ENCODE measurements at regions not wholly inside any gene's neighbourhood (a gene's known extent, or its start where the extent isn't known, plus 50 kb on each side); places are given as distances from the start of the nearest gene placed in this dataset.

DNA sequence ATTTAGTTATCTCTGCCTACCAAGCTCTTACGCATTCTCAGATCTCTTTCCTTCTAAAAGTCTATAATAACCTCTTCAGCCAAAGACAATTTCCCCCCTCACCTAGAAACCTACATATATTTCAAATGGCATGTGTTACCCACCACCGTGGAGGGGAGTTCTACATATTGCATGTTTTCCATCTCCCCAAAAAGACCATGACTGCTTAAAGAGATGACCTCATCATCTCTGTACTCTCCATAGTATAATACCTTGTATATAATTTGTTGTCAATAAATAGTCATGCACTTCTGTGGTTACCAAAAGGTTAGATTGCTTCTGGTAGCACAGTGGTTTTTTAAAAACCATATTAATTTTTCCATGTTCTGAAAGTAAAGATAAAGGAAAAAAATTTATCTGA, 148.4 kb downstream of the TBX18 start:
- H3K4me3 ChIP-seq (replicated peaks in 1 of 2; ENCODE audit: low read depth in 2 of 2, low read length in 2 of 2): no peak overlapping the region
- TF ChIP-seq, protein P1, sequence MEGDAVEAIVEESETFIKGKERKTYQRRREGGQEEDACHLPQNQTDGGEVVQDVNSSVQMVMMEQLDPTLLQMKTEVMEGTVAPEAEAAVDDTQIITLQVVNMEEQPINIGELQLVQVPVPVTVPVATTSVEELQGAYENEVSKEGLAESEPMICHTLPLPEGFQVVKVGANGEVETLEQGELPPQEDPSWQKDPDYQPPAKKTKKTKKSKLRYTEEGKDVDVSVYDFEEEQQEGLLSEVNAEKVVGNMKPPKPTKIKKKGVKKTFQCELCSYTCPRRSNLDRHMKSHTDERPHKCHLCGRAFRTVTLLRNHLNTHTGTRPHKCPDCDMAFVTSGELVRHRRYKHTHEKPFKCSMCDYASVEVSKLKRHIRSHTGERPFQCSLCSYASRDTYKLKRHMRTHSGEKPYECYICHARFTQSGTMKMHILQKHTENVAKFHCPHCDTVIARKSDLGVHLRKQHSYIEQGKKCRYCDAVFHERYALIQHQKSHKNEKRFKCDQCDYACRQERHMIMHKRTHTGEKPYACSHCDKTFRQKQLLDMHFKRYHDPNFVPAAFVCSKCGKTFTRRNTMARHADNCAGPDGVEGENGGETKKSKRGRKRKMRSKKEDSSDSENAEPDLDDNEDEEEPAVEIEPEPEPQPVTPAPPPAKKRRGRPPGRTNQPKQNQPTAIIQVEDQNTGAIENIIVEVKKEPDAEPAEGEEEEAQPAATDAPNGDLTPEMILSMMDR (IDR thresholded peaks at IDR 0.05; ENCODE audit: low read depth, low read length): no peak
- DNase-seq (ENCODE audit: low read depth in 2 of 2): no peak

DNA sequence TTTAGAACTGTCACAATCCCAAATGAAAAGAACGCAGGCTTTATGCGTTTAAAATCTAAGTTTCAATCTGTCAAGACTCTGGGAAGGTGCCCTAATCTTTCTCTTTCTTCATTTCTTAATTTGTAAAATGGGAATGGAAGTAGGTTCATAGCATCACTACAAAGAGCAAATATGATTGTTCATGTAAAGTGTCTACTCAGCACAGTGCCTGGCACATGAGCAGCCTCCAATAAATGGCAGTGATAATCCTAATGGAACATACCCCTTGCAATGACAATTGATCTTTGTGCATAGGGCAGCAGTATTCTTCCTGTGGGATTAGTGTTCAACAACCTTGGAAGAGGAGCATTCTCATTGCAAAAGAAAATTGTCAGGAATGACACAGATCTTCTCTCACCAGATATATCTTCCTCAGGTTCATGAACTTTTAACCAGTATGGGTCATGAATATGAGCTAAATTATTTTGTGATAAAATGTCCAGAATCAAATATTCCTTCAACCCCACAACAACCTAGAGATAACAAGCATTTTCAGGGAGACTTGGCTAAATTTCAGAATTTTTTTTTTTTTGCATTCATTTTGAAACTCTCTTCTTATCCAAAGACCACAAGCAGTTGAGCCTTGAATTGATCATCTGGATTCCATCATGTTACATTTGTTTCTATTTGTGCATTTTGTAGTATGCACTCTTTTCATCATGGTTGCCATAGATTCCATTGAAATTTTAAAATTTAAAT, 149.1 kb downstream of the TBX18 start:
- peak in 1 of 2 donors; percentile 35 for DNase-seq (ENCODE audit: low read depth in 2 of 2)
- TF ChIP-seq, protein P1 (IDR thresholded peaks at IDR 0.05; ENCODE audit: low read depth, low read length): no peak
- H3K4me3 ChIP-seq (replicated peaks in 1 of 2; ENCODE audit: low read depth in 2 of 2, low read length in 2 of 2): no peak overlapping the region

DNA sequence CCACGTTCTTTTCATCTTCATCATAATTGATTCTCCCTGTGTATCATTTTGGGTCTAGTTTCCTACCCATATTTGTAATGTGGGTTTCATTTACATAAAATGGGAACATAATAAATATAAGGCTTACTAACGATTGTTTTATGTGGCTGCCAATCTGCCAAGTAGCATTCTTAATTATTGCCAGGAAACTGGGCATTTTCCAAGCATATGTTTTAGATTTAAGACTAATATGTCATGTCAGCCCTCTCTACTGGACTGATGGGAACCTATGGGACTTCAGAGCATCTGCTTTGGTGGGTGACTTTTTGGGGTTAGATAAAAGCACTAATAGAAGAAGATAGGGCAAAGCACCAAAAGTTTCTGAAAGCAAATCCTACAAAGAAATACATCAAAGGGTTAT, 157.5 kb downstream of the TBX18 start:
- TF ChIP-seq, protein P1 (IDR thresholded peaks at IDR 0.05; ENCODE audit: low read depth, low read length): no peak
- H3K4me3 ChIP-seq (replicated peaks in 1 of 2; ENCODE audit: low read depth in 2 of 2, low read length in 2 of 2): no peak overlapping the region
- no peak for DNase-seq (ENCODE audit: low read depth in 2 of 2)

DNA sequence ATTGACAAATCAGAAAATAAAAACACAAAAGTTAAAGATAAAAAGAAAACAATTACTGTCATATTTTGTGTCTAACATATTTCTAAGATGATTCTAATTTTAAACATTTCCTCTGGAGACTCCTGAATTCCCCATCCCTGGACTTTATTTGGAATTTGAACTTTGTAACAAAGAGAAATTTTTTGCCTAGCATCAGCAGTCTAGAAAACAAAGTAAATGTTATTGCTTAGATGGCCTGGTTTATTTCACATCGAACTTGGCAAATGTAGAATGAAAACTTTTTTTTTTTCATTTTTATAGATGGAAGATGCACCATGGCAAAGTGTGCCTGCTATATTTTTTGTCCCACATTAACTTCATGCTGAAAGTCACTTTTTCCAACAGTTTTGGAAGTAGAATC, 159.1 kb downstream of the TBX18 start:
- no peak overlapping the region for H3K4me3 ChIP-seq (replicated peaks in 1 of 2; ENCODE audit: low read depth in 2 of 2, low read length in 2 of 2)
- DNase-seq (ENCODE audit: low read depth in 2 of 2): peak in 1 of 2 donors; percentile 12
- TF ChIP-seq, protein P1 (IDR thresholded peaks at IDR 0.05; ENCODE audit: low read depth, low read length): no peak

DNA sequence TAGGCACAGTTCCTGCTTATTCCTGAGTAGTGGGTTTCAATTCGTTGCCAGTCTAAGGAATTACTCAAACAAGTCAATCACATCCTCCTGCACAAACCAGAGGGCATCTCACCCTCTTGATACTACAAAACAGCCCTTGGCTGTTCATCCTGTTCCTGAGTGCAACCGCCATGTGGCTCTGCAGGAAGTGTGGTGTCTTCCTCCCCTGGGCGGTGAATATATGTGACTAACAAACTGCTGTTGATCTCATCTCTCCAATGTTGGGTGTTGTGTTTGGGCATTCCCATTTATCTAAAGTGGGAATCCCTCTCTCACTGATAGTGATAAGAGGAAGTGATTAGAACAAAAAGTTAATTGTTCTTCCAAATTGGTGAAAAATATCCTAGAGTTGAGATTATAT, 163.0 kb downstream of the TBX18 start:
- no peak for DNase-seq (ENCODE audit: low read depth in 2 of 2)
- H3K4me3 ChIP-seq (replicated peaks in 1 of 2; ENCODE audit: low read depth in 2 of 2, low read length in 2 of 2): no peak overlapping the region
- TF ChIP-seq, protein P1 (IDR thresholded peaks at IDR 0.05; ENCODE audit: low read depth, low read length): no peak

DNA sequence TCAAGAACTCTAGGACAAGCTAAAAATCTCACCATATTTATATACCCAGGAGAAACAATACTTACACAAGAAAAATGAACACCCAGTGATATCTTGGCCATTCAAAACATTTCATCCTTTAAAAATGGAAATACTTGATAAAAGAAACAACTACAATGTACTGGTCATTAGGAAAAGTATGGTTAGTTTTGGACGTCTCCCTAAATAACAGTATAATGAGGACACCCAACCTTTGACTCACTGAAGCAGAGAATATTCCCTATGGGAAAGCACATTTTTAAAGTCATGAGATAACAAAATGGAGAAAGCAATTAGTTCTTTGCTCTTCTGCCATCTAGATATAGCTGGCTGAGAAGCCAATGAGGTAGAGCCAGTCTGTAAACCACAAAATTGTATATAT, 164.4 kb downstream of the TBX18 start:
- peak in 1 of 2 donors; percentile 62 for DNase-seq (ENCODE audit: low read depth in 2 of 2)
- TF ChIP-seq, protein P1 (IDR thresholded peaks at IDR 0.05; ENCODE audit: low read depth, low read length): no peak
- no peak overlapping the region for H3K4me3 ChIP-seq (replicated peaks in 1 of 2; ENCODE audit: low read depth in 2 of 2, low read length in 2 of 2)
